NCI-H1105 treated with DMSO at 0.1 percent for 48 hours (cell line): ENCODE measurements at regions not wholly inside any gene's neighbourhood (a gene's known extent, or its start where the extent isn't known, plus 50 kb on each side); places are given as distances from the start of the nearest gene placed in this dataset.

Experiments used
- DNase-seq: peaks from one replicate; lab custom pipeline; 2025; lab: John Stamatoyannopoulos, UW

DNA sequence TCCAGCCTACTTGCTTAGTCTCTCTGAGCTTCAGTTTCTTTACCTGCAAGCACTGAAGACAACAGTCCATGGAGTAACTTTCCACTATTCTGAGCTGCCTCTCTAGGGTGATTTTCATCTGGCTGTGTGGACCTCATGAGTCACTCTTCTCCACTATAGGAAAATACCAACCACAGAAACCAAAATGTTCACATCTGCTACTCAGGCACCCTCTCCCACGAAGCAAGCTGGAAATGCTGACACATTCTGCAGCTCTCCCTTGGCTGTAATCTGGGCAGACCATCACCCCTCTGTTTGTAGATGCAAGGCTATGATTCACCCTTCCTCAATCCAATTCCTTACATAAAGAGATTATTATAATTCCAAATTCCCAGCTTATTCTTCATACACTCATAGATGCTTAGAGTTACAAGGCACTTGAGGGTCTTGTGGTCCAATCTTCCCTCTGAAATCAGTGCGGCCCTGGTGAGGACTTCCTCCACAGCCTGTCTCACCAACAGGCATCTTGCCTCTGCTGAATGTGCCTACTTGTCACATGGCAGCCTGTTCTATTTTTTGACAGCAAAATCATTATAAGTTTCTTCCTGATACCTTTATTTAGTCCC lies 97.0 kb upstream of the LNX1 start:
- DNase-seq, result no peak

DNA sequence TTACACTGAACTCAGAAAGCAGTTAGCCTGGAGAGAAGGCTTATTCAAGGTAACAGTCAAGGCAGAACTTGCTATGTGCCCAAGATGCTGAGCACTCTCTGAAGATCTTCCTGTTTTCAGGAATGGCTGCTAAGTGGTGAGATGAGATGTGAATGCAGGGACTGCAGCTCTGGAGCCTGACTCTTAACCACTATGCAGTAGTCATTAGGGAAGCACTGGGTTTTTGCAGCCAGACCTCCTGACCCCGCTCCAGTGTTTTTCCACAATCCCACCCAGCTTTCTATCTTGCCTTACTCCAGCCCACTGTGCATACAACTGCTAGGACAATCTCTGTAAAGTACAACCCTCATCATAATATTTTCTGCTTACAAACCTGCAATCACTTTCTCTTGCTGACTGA lies 95.2 kb upstream of the LNX1 start:
- no peak for DNase-seq

DNA sequence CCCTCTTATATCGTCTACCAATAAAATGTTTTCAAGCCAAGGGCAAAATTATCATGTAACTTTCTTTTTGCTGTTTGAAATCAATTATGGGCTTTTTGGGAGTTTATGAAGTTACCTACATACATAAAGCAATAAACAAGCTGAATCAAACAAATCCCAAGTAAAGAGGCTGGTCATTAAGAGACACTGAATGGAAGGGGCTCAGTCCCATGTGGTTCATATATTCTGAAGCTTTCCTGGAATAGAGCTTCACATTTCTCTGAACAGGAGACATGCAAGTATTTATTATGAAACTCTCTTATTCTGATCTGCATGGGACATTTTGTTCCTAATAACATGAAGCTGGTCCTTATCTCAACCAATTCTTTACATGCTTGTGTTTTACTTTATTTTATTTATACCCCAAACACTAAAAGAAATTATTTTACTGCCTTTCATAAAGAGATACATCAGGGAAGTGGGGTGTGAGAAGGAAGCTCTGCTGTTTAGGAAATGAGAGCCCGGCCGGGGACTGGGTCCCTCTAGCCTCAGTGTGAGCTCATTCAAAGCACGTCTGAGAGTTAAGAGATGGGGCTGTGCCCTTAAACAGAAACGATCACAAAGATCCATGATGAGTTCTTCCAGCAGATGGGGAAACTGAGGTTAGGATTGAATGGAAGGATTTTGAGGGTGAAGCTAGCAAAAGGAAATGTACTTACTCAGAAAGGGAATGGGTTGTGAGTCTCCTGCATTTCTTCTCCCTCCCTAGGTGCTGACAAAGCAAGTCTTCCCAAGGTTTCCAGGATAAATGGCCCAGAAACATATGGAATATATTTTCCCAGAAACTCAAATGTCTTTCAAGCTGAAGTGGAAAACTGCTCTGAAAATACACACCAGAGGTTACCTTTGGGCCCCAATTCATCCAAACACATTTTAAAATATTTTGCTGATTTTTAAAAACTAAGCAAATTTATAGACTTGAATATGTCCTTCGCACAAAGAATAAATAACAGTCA lies 93.1 kb upstream of the LNX1 start:
- DNase-seq, result no peak

DNA sequence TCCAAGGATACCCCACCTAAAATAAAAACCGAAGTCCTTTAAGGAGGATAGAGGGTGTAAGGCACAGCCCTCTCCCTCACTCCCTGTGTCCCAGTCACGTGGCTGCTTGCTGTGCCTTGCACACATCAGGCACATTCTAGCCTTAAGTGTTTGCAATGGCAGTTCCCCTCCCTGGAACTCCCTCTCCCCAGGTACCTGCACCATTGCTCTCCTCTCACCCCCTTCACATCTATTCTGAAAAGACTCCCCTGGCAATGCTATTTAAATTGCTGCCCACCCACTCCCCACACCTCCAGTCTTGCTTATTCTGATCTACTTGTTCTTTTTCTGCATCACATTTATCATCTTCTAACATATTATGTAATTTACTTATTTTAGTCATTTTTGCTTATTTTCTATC lies 91.6 kb upstream of the LNX1 start:
- DNase-seq, result no peak

DNA sequence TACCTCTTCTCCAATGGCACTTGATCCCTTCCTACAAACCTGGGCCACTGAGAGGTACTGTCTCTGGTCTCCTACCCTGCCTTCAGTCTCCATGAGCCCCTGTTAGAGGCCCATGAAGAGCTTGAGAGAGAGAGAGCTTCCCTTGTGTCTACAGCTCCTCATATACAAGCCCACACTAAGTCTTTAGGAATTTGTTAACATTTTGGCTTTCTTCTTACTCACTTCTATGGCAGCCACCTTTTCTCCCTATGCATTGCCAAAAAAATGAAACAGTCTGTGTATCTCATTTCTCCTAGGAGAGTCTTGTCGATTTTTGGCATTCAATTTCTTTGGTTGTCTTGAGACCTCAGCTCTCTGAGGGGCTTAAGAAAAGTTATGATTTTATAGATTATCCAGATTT lies 90.9 kb upstream of the LNX1 start:
- DNase-seq, result no peak

DNA sequence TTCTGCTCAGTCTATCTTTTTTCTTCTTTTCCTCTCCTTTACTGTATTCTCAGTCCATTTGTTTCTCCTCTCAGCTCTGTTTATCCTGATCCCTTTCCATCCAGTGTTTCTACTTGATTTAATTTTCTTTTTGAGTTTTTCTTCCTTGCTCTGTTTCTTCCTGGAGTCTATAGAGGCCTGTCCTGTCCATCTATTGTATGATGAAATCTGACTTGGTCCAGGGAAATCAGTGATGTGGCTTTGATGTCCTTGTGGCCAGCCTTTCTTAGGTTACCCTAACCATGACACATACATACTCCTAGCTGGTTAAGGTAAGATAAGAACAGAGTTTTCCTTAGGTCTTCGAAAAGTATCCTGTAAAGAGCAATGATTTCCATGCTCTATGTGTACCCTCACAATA lies 89.3 kb upstream of the LNX1 start:
- no peak for DNase-seq

DNA sequence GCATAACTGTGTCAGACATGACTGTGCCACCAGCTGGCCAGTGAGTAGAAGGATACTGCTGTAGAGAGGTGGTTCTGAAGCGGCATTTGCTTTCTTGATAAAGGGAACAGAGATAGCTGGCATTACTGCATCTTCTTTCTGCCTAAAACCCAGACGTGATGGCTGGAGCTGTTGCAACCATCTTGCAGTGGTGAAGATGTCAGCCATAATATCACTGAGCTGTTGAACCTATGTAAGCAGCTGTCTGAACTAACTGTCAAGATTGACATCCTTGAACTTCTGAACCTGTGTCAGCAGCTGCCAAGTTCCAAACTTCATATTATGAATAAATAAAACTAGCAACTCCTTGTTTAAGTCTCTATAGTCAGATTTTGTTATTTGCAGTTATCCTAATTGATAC lies 88.9 kb upstream of the LNX1 start:
- no peak for DNase-seq

DNA sequence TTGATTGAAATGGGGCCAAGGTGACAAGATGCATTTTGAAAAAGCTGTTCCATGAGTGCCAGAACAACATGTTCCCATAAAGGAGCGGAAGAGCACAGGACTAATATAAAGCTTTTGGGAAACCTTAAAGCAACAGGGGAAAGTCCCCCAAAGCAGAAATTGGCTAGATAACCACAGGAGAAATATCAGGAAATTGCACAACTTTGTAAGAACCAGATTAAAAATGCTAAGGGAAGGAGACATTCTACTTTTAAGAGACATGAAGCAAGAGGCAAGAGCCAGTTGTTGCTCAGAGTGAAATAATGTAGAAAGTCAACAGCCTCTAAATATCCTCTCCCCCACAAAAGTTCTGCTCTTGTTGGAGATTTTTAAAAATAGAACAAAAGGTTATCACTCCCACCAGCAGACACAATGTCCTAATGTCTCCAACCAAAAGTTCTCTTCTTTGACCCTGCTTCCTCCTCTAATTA lies 85.2 kb upstream of the LNX1 start:
- no peak for DNase-seq

DNA sequence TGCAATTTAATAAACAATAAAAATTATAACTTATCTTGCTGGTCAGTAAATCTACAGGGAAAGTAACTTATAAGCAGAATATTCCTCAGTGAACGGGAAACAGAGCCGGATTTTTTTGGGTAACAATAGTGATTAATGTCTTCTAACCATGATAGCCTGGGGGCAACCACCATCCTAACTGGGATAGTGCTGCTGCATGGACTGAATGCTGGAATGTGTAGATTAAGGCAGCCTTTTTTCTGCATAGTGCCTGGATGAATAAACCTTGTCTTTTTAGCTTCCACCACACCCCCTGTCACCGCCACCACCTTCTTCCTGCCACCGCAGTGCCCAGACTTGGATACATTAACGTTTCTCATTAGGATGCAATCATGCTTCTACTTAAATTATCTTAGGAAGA lies 83.6 kb upstream of the LNX1 start:
- no peak for DNase-seq

DNA sequence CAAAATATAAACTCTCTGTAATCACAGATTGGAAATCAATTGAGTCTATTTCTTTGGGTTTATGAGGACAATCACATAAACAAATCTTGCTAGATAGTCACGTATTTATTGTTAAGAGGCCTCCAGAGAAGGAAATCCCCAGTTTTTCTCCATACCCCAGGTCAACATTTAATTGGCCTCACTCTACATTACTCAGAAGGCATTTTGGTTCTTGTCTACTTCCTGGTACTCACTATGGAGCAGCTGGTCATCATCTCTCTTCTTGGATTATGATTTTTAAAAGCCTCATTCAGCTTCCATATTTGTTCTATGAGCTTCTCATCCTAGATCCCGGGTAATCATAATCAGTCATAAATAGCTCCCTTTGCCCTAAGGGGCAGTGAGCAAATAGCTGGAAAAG lies 81.6 kb upstream of the LNX1 start:
- DNase-seq, result no peak

DNA sequence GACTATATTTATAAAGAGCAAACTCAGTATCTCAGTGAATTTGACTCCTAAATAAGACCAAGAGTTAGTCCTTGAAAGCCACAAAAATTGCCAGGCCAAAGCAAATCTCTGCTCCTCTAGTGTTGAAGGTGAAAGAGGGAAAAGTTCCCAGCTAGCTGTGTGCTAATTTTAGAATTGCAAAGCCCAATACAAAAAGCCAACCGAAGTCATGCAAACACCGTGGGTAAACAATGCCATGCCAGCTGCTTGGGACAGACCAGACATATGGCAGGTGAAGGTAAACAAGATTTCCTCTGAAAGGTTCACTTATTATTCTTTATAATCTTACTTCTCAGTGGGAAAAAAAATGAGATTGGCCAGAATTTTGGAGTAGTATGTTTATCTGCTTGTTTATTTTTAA lies 80.5 kb upstream of the LNX1 start:
- peak; percentile 64 for DNase-seq

DNA sequence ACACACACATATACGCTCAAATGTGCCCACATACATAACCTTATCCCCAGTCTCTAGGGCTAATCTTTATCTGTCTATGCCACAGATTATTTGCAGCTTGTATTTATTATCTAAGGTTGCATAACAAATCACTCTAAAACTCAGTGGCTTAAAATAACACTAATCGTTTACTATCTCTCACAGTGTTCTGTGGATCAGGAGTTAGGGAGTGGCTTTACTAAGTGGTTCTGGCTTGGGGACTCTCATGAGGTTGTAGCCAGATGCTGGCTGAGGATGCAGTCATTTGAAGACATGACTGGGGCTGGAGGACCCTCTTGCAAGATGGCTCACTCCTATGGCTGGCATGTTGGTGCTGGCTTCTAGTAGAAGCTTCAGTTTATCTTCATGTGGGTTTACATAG lies 68.5 kb upstream of the LNX1 start:
- DNase-seq, result no peak

DNA sequence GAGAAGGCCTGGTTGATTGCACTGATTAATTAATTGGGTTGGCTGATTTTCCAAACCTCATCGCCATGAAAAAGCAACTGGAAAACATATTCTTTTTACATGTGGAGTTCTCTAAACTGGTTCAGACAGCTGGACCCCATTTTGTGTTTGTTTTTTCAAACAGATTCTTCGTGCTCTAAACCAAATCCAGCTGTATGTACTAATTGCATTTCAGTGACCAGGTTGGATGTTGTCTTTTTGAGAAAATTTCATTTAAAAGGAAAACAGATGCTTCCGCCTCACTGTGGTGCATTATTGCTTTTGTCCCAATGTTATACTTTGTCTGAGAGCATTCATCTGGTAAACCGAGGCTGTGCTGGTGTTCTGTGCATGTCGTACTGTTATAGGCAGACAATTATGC lies 67.8 kb upstream of the LNX1 start:
- no peak for DNase-seq

DNA sequence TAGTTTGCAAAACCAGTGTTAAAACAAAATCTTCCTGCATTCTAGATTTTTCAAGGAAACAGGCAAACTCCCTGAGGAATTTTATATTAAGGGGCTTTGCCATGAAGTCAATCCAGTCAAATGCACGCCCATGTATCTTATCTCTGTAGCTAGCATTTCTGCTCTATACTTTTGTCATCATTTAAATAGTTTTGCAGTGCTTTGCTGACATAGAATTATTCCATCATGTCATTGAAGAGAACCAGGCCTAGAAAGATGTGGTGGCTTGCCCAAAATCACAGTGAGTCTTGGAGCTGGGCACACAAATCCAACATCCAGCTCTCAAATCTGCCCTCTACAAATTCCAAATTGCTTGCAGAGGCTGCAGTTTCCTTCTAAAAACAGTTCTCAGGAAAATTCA lies 66.7 kb upstream of the LNX1 start:
- DNase-seq, result no peak

DNA sequence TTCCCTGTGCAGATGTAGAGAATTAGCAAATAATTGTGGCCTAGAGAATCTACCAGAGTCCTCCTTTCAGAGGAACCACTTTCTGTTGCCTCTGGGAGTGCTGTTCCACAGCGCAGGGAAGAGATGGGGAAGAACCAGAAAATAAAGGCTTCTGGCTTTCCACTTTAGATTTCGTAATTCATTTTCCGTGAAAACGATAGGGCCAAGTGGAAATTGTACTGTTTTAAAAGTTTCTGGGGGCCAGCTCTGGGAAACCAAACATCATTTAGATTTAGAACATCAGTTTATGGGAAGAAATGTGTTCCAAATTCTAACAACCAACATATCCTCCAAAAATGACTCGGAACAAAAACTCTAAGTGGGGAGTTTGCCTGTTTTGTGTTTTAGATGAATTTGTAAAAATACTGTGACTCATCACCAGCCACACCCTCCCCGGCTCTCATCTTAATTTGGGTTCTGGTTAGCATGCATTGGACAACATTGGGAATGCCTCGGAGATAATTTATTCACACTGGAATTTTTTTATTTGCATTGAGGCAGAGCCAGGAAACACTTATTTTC lies 65.2 kb upstream of the LNX1 start:
- no peak for DNase-seq

DNA sequence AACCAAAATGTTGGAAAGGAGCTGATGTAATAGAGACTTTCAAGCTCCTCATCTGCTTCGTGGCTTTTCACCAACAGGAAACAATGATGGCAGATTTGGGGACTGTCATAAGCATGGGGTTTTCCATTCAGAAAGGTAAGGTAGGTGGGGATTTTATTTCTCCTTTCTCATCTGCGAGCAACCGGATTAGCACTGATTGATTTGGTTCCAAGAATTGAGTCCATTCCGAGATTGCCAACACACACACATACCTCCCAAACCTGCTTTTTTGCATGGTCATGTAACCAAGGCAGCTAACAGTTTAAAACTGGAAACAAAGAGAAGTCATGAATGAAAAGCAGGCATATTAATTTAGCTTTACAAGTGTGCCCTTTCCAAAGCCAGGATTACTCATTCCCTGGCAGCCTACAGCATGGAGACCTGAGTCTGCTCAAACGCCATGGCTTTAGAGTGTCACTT lies 63.0 kb upstream of the LNX1 start:
- DNase-seq, result no peak

DNA sequence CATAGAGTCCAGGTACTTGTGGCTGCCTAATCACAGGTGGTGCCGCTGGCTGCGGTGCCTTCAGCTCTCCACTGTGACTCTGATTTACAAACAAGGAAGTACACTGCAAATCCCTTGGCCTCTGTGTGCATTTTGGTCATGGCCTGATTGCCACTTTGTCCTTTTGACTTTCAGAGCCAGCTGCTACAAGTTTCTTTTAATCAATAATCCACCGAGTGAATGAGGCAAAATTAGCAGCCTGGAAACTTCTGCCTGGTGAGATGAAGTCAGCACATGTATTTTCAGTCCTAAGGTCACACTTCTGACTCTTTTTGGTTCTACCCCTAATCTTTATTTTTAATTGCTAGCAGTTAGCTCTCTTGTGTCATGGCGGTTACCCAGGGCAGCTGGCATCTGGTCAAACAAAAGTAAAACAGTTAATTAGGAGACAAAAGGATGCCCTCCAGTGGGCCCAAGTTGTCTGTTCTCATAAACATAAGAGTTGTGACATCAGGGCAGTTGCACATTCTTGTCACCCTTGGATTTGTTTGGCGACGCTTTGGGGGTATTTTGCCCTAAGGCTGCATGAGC lies 62.3 kb upstream of the LNX1 start:
- peak; percentile 38 for DNase-seq

DNA sequence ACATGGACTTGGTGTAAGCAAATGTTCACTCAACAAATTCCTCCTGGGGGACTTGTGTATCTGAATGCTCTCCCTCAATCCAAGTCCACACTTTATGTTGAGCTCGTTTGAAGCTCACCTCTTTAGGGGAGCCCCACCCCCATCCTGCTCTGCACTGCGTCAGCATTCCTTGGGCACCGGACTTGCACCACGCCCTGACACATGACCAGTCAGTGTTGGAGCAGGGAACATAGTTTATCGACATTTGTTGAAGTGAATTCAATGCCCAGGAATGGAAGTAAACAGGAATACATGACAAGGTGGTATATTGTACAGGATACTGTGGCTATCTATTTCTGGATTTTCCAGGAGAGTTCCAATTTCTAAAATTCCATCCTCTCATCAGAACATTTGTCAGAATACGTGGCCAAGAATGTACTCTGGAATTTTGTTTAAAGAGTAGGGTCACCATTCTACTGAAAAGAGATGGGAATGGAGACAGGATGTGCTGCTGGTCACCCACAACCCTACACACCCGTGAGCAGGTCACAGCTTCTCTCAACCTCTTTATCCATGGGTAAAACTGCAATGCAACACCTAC lies 60.0 kb upstream of the LNX1 start:
- DNase-seq, result no peak

DNA sequence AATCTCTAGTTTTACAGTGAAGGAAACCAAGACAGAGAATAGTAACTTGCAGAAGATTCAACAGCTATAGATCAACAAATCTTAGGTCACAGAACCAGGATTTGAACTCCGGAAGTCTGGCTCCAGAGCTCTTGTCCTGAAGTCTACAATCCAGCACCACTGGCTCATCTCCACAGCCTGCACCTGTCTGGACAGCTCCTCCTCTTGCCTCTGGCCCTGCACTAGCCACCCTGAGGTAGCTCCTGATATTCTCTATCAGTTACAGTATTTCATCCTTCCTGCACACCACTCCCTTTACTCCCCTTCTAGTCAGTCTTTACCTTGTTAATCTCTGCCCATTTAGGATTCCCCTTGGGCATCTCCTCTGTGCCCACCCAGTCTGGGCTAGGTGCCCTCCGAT lies 58.1 kb upstream of the LNX1 start:
- no peak for DNase-seq

DNA sequence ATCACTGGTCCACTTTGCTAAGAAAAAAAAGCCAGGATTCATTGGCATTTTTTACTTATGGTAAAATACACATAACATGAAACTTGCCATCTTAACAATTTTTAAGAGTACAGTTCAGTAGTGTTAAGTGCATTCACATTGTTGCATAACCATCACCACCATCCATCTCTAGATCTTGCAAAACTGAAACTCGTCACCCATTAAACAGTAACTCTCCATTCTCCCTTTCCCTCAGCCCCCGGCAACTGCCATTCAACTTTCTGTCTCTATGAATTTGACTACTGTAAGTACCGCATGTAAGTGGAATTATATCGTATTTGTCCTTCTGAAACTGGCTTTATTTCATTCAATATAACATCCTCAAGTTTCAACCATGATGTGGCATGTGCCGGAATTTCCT lies 56.3 kb upstream of the LNX1 start:
- DNase-seq, result no peak

DNA sequence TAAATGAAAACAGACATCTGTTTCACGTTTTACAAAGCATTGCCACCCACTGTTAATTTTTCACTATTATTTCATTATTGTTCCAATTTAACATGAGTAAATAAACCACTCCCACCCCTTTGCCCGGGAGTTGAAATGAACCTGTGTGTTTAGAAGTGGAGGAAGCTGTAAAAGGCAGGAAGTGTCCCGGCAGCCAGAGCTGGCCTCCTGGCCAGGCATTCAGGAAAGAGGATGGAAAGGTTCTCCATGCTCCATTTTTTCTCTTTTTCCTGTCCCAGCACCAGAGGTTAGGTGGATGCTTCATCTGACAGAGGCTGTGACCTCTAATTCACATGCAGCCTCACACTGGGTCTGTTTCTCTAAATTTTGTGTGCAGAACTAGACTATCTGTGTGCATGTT lies 55.5 kb upstream of the LNX1 start:
- no peak for DNase-seq

DNA sequence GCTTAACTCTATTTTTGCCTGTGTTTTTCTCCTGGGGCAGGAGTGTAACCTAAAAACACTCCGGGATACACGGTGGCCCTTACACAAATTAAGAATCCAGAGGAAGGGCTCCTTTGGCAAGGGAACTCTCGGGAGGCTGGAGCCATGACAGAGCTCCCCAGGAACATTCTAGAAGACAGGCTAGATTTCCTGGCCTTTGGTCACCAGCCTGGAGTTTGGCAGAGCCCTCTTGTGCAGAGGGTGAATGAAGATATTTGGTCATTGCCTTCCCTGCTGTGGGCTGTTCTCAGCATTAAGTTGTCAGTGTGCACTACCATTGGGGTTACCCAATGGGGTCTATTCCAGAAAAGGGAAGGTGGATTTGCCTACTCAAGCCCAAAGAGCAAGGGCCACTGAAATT lies 53.8 kb upstream of the LNX1 start:
- DNase-seq, result no peak
